ENCODE measurements at regions not wholly inside any gene's neighbourhood (a gene's known extent, or its start where the extent isn't known, plus 50 kb on each side); places are given as distances from the start of the nearest gene placed in this dataset.

DNA sequence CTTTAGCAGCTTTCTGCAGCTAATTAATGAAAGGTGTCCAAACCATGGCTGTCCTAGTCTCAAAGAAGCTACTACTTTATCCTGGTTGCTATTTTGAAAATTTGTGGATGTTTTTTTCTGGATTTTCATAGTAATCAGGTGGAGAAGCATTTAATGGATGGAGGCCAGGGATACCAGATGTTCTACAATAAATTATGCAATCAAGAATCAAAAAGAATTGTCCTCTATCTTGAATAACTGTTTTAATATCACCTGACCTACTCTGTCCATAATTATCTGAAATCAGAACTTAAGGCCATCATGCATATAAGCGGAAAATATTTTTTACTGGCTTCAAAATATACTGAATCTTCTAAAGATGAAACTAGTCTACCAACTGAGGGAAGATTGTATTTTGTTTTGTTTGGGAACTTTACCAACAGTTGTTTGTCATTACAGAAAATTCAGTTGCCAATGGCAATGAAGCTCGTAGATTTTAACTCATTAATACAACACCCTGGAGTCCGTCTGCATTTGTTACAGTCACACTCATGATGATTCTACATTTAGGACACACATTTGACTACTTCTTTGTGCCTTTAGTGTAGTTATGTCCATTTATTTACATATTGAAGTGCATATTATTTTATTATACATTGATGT, 762.3 kb upstream of the GRM7 start:
- no peak for DNase-seq (ENCODE audit: low read depth)

GRCh38 chr3:6099458-6100075, 761.3 kb upstream of the GRM7 start:
- DNase-seq (ENCODE audit: low read depth): no peak

GRCh38 chr3:6105187-6105586, 755.7 kb upstream of the GRM7 start:
- no peak for DNase-seq (ENCODE audit: low read depth)

DNA sequence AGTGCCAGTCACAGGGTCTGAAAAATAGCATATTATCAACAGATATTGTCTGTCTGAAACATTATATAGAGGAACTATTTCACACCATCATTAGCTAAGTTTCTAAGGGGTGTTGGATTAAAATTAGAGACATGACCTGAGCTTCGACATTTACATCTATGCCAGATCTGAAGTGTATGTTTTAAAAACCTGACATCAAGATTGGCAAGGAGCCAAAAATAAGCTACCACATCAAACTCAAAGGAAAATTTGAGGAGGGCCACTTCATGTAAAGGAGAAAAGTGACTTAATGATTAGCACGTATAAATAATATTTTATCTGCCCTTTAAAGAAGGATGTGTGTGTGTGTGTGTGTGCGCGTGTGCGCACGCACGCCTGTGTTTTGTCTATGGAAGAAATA, 752.0 kb upstream of the GRM7 start:
- no peak for DNase-seq (ENCODE audit: low read depth)

DNA sequence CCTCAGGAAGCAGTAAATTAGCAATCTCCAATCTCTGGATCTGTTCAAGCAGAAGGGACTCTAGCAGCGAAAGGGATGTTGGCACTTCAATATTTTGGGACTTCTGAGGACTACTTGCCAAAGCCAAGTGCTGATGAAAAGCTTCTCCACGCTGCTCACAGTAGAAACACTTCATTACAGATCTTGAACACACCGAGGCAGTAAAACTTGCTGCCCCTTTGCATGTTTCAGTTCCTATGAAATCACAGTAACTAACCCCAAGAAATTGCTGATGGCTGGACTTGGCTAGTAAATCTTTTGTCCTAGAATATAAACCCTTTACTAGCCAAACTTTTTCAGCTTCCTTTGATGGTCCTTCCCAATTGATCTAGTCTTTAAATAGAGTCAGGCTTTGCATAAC, 750.5 kb upstream of the GRM7 start:
- no peak for DNase-seq (ENCODE audit: low read depth)

GRCh38 chr3:6112546-6112945, 748.4 kb upstream of the GRM7 start:
- no peak for DNase-seq (ENCODE audit: low read depth)

DNA sequence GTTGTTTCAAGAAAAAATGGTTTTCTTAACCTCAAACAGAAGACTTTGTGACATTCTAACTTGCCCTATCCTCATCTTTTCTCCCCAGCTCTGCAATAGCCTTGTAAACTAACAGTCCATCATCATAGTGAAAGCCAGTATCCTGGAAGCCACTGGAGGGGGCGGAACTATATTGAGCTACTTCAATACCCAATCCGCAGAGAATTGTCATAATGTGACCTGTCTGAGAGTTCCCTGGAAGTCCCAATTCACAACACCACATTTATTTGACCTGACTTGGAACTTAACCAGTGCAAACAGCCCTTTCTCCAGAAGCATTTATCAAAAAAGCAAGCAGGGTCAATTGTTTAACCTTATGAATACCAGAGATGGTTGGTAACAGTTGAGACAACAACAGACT, 747.6 kb upstream of the GRM7 start:
- no peak for DNase-seq (ENCODE audit: low read depth)

GRCh38 chr3:6119367-6119766, 741.5 kb upstream of the GRM7 start:
- DNase-seq (ENCODE audit: low read depth): no peak

DNA sequence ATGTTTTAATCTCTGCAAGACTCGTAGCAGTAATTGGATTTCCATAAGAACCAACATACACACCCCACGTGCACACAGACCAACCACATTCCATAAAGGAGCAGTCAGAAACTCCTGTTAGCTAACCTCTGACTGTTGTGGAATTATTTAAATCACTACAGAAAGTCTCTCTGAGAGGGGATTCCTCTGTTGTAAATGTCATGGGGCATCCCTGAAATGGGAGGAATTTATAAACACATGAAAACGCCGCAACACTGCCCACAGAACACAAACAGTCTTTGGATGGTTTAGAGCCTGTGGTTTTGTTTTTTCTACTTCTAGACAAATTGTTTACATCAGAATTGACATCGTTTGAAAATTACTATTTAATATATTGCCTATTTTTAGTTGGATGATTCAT, 740.1 kb upstream of the GRM7 start:
- DNase-seq (ENCODE audit: low read depth): no peak

- no peak for DNase-seq (ENCODE audit: low read depth)
Observed at GRCh38 chr3:6124875-6125274, 736.0 kb upstream of the GRM7 start.

DNA sequence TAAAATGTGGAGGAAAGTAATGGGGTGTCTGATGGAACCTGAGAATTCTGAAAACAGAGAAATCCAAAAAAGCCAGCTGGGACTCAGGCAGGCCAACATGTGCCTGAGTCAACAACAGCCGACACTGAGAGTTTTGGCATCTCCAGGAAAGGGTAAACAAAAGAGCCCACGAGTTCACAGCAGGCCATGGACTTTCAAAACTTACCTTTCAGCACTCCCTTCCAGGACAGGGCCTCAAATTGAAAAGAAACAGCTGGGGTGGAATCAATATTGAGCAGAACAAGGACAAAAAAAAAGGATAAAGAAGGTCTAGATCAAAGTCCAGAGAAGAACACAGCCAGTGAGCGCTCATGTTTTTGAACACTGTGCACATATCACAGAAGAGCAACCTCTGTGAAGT, 735.4 kb upstream of the GRM7 start:
- no peak for DNase-seq (ENCODE audit: low read depth)

DNA sequence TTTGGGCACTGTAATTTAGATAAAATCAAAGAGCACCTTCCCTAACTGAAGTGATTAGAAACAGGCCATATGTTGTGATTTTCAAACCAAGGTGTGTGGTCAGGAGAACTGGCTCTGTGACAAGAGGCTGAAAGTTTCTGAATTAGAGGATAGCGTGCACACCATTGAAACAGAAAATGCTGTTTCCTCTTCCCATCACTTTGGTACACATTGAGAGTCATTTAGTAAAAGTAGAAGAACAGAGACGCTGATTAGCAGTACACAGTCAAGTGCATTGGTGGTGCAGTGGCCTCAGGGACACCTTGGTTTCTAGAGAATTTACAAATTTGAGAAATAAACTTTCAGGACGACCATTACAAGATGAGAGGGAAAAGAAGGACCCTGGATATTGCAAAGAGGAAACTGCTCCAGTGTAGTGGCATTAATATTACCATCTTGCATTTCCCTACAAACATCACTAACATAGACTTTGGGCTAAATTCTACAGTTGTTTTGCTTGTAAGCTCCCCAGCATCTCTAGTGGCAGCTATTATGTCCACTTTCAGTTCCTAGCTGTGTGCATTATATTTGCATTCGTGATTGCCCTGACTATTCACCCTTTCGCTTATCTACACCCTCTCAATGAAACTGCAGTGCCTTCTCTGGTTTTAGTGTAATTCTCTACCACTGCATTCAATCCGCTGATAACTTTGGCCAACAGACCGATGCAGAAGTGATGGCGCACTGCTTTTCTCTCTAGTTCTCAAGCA, 728.1 kb upstream of the GRM7 start:
- no peak for DNase-seq (ENCODE audit: low read depth)

GRCh38 chr3:6142707-6143106, 718.2 kb upstream of the GRM7 start:
- no peak for DNase-seq (ENCODE audit: low read depth)

- DNase-seq (ENCODE audit: low read depth): no peak
Observed at GRCh38 chr3:6147883-6148282, 713.0 kb upstream of the GRM7 start.

DNA sequence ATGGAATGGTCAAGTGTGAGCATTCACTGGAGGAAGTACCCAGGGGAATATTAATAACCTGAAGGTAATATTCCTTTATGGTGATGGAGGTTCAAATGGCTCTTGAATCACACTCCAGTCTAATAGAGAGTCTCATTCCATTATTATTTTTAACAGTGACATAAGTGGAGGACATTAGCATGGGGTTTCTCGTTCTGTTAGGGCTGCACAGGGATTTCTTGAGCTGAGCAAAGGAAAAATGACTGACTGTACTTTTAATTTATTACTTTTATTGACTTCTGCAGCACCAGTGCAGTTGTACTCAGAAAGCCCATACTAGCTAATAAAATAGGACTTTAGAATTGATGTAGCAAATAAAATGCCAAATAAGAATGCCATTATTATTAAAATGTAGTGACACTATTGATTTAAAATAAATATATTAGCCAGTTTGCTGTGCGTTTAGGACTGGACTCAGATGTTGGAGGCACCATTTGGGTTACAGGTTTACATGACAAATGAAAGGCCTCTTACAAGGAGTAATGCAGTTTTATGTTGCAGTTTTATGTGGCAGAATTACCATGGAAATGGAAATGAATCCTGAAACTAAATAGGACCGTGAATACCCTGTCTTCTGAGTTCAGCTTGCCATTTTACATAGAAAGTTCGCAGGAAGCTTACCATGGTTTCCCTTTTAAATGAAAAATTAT, 705.1 kb upstream of the GRM7 start:
- no peak for DNase-seq (ENCODE audit: low read depth)

DNA sequence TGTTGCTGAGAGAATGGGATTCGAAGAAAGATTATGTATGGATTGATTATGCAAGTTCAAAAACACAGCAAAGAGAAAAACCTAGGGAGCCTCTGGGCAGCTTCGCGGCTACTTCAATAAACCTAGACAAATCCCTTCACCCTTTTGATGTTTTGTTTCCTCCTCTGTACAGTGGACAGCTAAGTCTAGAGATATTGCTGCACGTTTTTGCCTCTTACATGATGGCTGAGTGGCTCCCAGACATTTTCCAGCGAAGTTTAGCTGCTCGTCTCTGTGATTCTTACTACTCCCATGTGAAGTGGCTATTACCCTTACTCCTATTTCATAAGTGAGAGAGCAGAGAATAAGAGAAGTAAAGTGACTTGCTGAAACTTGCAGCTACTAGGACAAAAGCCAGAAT, 695.0 kb upstream of the GRM7 start:
- no peak for DNase-seq (ENCODE audit: low read depth)

- no peak for DNase-seq (ENCODE audit: low read depth)
Observed at GRCh38 chr3:6168256-6168655, 692.7 kb upstream of the GRM7 start.

DNA sequence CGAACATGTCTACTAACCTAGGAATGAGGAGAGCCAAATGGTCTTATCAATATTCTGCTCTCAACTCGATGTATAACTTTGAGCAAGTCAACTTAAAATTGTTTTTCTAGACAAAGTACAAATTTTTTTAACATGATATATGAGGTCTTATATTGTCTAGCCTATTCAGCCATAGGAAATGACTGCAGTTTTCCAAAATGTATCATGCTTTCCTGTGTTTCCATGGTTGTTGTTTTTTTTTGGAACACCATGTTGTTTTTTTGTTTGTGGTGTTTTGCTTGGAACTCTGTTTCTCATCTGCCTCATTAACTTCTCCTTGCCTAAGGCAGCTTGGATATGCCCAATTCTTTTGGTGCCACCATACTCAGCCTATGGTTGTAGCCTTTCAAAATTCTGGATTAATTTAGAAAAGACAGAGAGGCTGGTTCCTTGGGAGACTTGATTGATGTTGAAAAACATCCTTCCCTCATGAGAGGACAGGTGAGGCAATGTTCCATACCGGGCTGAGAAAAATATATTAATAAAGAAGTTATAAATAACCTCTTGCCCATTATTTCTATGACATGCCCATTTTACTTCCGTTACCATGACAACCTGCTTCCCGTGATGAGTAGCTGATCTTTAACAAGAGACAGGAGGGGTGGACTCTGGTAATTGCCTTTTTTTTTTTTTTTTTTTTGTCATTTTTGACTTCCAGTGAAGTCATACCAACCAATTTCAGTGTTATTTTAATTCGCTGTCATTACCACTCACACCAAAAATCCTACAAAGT, 687.9 kb upstream of the GRM7 start:
- no peak for DNase-seq (ENCODE audit: low read depth)

DNA sequence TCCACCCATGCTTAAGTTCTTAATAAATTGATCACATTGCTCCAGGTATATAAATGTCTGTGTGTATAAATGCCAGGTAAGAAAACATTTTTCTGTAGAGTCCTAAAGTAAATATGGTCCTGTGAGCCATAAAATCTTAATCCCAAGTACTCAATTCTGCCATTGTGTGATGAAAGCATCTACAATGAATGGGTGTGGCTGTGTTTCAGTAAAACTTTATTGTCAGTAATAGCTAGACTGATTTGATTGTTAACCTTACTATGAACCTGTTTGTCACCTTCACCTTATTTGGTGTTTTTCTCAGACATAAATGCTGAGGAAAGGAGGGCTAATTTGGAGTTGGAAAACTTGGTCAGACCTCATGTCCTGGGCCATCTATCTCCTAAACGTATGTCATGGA, 683.5 kb upstream of the GRM7 start:
- DNase-seq (ENCODE audit: low read depth): no peak

DNA sequence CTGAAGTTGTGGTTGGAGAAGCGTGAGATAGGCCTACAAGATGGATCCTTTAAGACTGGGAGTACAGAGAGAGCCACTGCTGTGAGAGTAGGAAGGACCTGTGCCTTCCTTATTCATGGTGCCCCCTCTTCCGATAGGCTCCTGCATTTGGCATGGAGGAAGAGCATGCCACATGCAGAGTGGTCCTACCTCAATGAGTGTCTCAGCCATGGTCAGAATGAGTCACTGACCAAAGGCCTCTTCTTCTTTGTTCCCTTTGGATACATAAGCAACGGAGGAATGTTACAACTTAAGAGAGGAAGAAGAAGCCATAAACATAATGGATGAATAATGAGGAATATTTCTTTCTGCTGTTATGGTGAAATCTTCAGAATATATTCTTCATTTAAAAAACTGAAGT, 681.2 kb upstream of the GRM7 start:
- DNase-seq (ENCODE audit: low read depth): no peak

GRCh38 chr3:6180171-6180570, 680.7 kb upstream of the GRM7 start:
- DNase-seq (ENCODE audit: low read depth): no peak

DNA sequence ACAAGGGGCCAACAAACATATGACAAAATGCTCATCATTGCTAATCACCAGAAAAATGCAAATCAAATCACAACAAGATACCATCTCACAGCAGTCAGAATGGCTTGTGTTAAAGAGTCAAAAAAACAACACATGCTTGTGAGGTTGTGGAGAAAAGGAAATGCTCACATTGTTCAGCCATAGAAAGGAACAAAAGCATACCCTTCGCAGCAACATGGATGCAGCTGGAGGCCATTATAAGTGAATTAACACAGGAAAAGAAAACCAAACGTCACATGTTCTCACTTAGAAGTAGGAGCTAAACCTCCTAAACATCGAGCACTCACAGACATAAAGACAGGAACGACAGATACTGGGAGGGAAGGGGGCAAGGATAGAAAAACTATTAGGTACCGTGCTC, 678.4 kb upstream of the GRM7 start:
- no peak for DNase-seq (ENCODE audit: low read depth)
